COLO829 (cell line): ENCODE measurements at regions not wholly inside any gene's neighbourhood (a gene's known extent, or its start where the extent isn't known, plus 50 kb on each side); places are given as distances from the start of the nearest gene placed in this dataset.

Experiments used
- DNase-seq: peaks from one replicate; pipeline ENCODE4 v3.0.0; 2012; ENCODE audit warnings: low spot score

- DNase-seq: no peak
Measured at GRCh38 chr3:124605781-124606579, 124.3 kb upstream of the UMPS start.

- no peak for DNase-seq
Measured at GRCh38 chr3:124607163-124607562, 123.1 kb upstream of the UMPS start.

GRCh38 chr3:124609402-124609801 is 120.8 kb upstream of the UMPS start:
- DNase-seq: no peak

GRCh38 chr3:124610130-124610529 is 120.1 kb upstream of the UMPS start:
- no peak for DNase-seq

- no peak for DNase-seq
Measured at GRCh38 chr3:124611520-124611919, 118.7 kb upstream of the UMPS start.

GRCh38 chr3:124615896-124616543 is 114.2 kb upstream of the UMPS start:
- DNase-seq: no peak

GRCh38 chr3:124617177-124617576 is 113.1 kb upstream of the UMPS start:
- DNase-seq: no peak

GRCh38 chr3:124619887-124620599 is 110.2 kb upstream of the UMPS start:
- peak; percentile 42 for DNase-seq

GRCh38 chr3:124620600-124621063 is 109.6 kb upstream of the UMPS start:
- peak; percentile 28 for DNase-seq

GRCh38 chr3:124621498-124621897 is 108.8 kb upstream of the UMPS start:
- DNase-seq: no peak

GRCh38 chr3:124625074-124625473 is 105.2 kb upstream of the UMPS start:
- no peak for DNase-seq

- DNase-seq: no peak
Measured at GRCh38 chr3:124627501-124627908, 102.7 kb upstream of the UMPS start.

- DNase-seq: no peak
Measured at GRCh38 chr3:124628863-124629262, 101.4 kb upstream of the UMPS start.

GRCh38 chr3:124629497-124629896 is 100.8 kb upstream of the UMPS start:
- DNase-seq: peak; percentile 27

- no peak for DNase-seq
Measured at GRCh38 chr3:124630960-124631359, 99.3 kb upstream of the UMPS start.

- DNase-seq: no peak
Measured at GRCh38 chr3:124631727-124632126, 98.5 kb upstream of the UMPS start.

- DNase-seq: no peak
Measured at GRCh38 chr3:124632566-124633140, 97.6 kb upstream of the UMPS start.

GRCh38 chr3:124633524-124633923 is 96.7 kb upstream of the UMPS start:
- no peak for DNase-seq

- DNase-seq: no peak
Measured at GRCh38 chr3:124634210-124635168, 95.8 kb upstream of the UMPS start.

- no peak for DNase-seq
Measured at GRCh38 chr3:124635169-124635539, 95.1 kb upstream of the UMPS start.

GRCh38 chr3:124636101-124636862 is 94.0 kb upstream of the UMPS start:
- no peak for DNase-seq
